Stromal cell of bone marrow (primary cell): ENCODE measurements at regions not wholly inside any gene's neighbourhood (a gene's known extent, or its start where the extent isn't known, plus 50 kb on each side); places are given as distances from the start of the nearest gene placed in this dataset.

Experiments used
- DNase-seq: peaks from one replicate; pipeline ENCODE4 v3.0.0-alpha.2; 2012; ENCODE audit warnings: low read depth

GRCh38 chr13:64311948-64312347 is 2896.3 kb upstream of the PCDH20 start:
- no peak for DNase-seq

GRCh38 chr13:64311112-64311511 is 2895.5 kb upstream of the PCDH20 start:
- no peak for DNase-seq

- no peak for DNase-seq
Measured at GRCh38 chr13:64305246-64305645, 2889.6 kb upstream of the PCDH20 start.

GRCh38 chr13:64300239-64300638 is 2884.6 kb upstream of the PCDH20 start:
- DNase-seq, result no peak

- DNase-seq, result no peak
Measured at GRCh38 chr13:64293923-64294322, 2878.3 kb upstream of the PCDH20 start.

GRCh38 chr13:64289702-64290101 is 2874.1 kb upstream of the PCDH20 start:
- DNase-seq, result no peak

GRCh38 chr13:64283926-64284325 is 2868.3 kb upstream of the PCDH20 start:
- no peak for DNase-seq

- DNase-seq, result peak; percentile 34
Measured at GRCh38 chr13:64278493-64278892, 2862.8 kb upstream of the PCDH20 start.

- no peak for DNase-seq
Measured at GRCh38 chr13:64277097-64277496, 2861.4 kb upstream of the PCDH20 start.

- no peak for DNase-seq
Measured at GRCh38 chr13:64276232-64276631, 2860.6 kb upstream of the PCDH20 start.

GRCh38 chr13:64274481-64275217 is 2859.0 kb upstream of the PCDH20 start:
- DNase-seq, result no peak

- no peak for DNase-seq
Measured at GRCh38 chr13:64273780-64274179, 2858.1 kb upstream of the PCDH20 start.

GRCh38 chr13:64272681-64273080 is 2857.0 kb upstream of the PCDH20 start:
- no peak for DNase-seq

- DNase-seq, result no peak
Measured at GRCh38 chr13:64266024-64266423, 2850.4 kb upstream of the PCDH20 start.

- DNase-seq, result no peak
Measured at GRCh38 chr13:64263285-64263684, 2847.6 kb upstream of the PCDH20 start.

- no peak for DNase-seq
Measured at GRCh38 chr13:64256751-64257150, 2841.1 kb upstream of the PCDH20 start.

GRCh38 chr13:64255988-64256387 is 2840.3 kb upstream of the PCDH20 start:
- DNase-seq, result no peak

GRCh38 chr13:64248371-64249065 is 2832.9 kb upstream of the PCDH20 start:
- DNase-seq, result no peak

- peak; percentile 3 for DNase-seq
Measured at GRCh38 chr13:64239372-64239771, 2823.7 kb upstream of the PCDH20 start.

- no peak for DNase-seq
Measured at GRCh38 chr13:64234255-64234654, 2818.6 kb upstream of the PCDH20 start.

GRCh38 chr13:64223016-64223415 is 2807.4 kb upstream of the PCDH20 start:
- DNase-seq, result no peak

GRCh38 chr13:64206430-64207225 is 2791.0 kb upstream of the PCDH20 start:
- no peak for DNase-seq

GRCh38 chr13:64202517-64202916 is 2786.9 kb upstream of the PCDH20 start:
- no peak for DNase-seq
